ENCODE measurements at regions not wholly inside any gene's neighbourhood (a gene's known extent, or its start where the extent isn't known, plus 50 kb on each side); places are given as distances from the start of the nearest gene placed in this dataset.

DNA sequence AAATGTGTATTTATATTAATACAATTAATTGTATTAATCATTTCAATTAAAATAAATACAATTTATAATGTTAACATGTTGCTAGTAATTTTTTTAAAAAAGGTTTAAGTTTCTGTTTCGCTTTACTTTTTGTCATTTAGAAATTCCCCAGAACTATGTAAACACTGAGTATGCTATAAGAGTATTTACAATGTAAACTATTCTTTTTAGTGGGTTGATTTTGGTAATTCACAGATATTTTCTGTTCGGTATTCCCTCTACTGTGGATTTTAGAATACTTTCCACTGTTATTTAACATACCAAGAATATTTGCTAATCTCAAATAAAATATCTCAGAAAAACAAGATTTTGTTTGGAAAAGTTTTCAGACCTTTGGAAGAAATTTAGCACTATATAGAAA is 1564.4 kb downstream of the EFNA5 start:
- TF ChIP-seq, protein P1, sequence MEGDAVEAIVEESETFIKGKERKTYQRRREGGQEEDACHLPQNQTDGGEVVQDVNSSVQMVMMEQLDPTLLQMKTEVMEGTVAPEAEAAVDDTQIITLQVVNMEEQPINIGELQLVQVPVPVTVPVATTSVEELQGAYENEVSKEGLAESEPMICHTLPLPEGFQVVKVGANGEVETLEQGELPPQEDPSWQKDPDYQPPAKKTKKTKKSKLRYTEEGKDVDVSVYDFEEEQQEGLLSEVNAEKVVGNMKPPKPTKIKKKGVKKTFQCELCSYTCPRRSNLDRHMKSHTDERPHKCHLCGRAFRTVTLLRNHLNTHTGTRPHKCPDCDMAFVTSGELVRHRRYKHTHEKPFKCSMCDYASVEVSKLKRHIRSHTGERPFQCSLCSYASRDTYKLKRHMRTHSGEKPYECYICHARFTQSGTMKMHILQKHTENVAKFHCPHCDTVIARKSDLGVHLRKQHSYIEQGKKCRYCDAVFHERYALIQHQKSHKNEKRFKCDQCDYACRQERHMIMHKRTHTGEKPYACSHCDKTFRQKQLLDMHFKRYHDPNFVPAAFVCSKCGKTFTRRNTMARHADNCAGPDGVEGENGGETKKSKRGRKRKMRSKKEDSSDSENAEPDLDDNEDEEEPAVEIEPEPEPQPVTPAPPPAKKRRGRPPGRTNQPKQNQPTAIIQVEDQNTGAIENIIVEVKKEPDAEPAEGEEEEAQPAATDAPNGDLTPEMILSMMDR (conservative IDR thresholded peaks at IDR 0.05), result no peak
- TF ChIP-seq ZFX (IDR thresholded peaks at IDR 0.05), result no peak
